ENCODE measurements at regions not wholly inside any gene's neighbourhood (a gene's known extent, or its start where the extent isn't known, plus 50 kb on each side); places are given as distances from the start of the nearest gene placed in this dataset.
"Not testable (repeated sequence)": the region's sequence is repeated elsewhere in the genome, so short reads cannot be mapped to it uniquely, and the experiment has no call there.

GRCh38 chr9:63912451-63912850, 1372.6 kb downstream of the FOXD4L5 start:
- H2AK5ac ChIP-seq (ENCODE audit: low read depth, low read length); H2AK9ac ChIP-seq (replicated peaks; ENCODE audit: low read depth, low read length, poor library complexity); H2BK120ac ChIP-seq (ENCODE audit: low read depth, low read length); H3K9ac ChIP-seq (ENCODE audit: low read depth, low read length); H3K27me3 ChIP-seq (ENCODE audit: control insufficient read depth, insufficient read depth, low read length); H3K79me1 ChIP-seq (ENCODE audit: low read depth in 1 of 2, low read length in 2 of 2); H3K14ac ChIP-seq (replicated peaks; ENCODE audit: low read depth, low read length); H3K9me3 ChIP-seq (ENCODE audit: control insufficient read depth, insufficient read depth, low read length); H2BK15ac ChIP-seq (ENCODE audit: low read depth, low read length); CTCF ChIA-PET; intact Hi-C loops (cut with micrococcal nuclease); H2BK20ac ChIP-seq (ENCODE audit: low read depth, low read length); H3K4me3 ChIP-seq (ENCODE audit: insufficient read depth, low read depth, low read length); H2BK5ac ChIP-seq (ENCODE audit: low read depth, low read length, poor library complexity, severe bottlenecking); DNase-seq; H3K4me2 ChIP-seq (ENCODE audit: low read depth, low read length); POLR2A ChIA-PET (ENCODE audit: unreplicated experiment); H4K91ac ChIP-seq (ENCODE audit: insufficient read depth, low read depth, low read length); H4K8ac ChIP-seq (ENCODE audit: low read depth in 2 of 2, low read length in 2 of 2); H4K5ac ChIP-seq (ENCODE audit: low read depth, low read length); H3K4me1 ChIP-seq (ENCODE audit: control insufficient read depth, insufficient read depth, low read length); H3K4ac ChIP-seq (ENCODE audit: low read depth, low read length); H3K9me1 ChIP-seq (ENCODE audit: insufficient read depth, low read length); ATAC-seq (ENCODE audit: low read depth); H3K27ac ChIP-seq (ENCODE audit: insufficient read depth, low read length); H4K20me1 ChIP-seq (ENCODE audit: insufficient read depth, low read length); H3K56ac ChIP-seq (ENCODE audit: extremely low read depth, insufficient read depth, low read length); dilution Hi-C loops (cut with HindIII; ENCODE audit: low sequenced_read_pairs, unreplicated experiment); H2AFZ ChIP-seq (replicated peaks; ENCODE audit: low read length, poor library complexity); H3K23ac ChIP-seq (ENCODE audit: low read depth, low read length); in situ Hi-C loops (cut with MboI; ENCODE audit: low sequenced_read_pairs); BruUV-seq (replicated peaks); H3K18ac ChIP-seq (ENCODE audit: low read depth, low read length); H3K36me3 ChIP-seq (ENCODE audit: control insufficient read depth, insufficient read depth, low read length): not testable (repeated sequence)
- WGBS, 2 experiments (ENCODE audit: extremely low coverage in 2 of 2, insufficient read length in 1 of 2) = no CpG with 5 or more reads among the region's 6 CpGs

- H3K27me3 ChIP-seq (ENCODE audit: control insufficient read depth, insufficient read depth, low read length); H4K20me1 ChIP-seq (ENCODE audit: insufficient read depth, low read length); H2AK9ac ChIP-seq (replicated peaks; ENCODE audit: low read depth, low read length, poor library complexity); H3K9me1 ChIP-seq (ENCODE audit: insufficient read depth, low read length); in situ Hi-C loops (cut with MboI; ENCODE audit: low sequenced_read_pairs); POLR2A ChIA-PET (ENCODE audit: unreplicated experiment); H2AK5ac ChIP-seq (ENCODE audit: low read depth, low read length); H4K91ac ChIP-seq (ENCODE audit: insufficient read depth, low read depth, low read length); BruUV-seq (replicated peaks); H3K9ac ChIP-seq (ENCODE audit: low read depth, low read length); H3K4me3 ChIP-seq (ENCODE audit: insufficient read depth, low read depth, low read length); H3K56ac ChIP-seq (ENCODE audit: extremely low read depth, insufficient read depth, low read length); DNase-seq; H3K4me1 ChIP-seq (ENCODE audit: control insufficient read depth, insufficient read depth, low read length); H2BK120ac ChIP-seq (ENCODE audit: low read depth, low read length); H3K14ac ChIP-seq (replicated peaks; ENCODE audit: low read depth, low read length); CTCF ChIA-PET; ATAC-seq (ENCODE audit: low read depth); H3K4ac ChIP-seq (ENCODE audit: low read depth, low read length); intact Hi-C loops (cut with micrococcal nuclease); H3K4me2 ChIP-seq (ENCODE audit: low read depth, low read length); H2BK5ac ChIP-seq (ENCODE audit: low read depth, low read length, poor library complexity, severe bottlenecking); H3K27ac ChIP-seq (ENCODE audit: insufficient read depth, low read length); H2BK20ac ChIP-seq (ENCODE audit: low read depth, low read length); H3K9me3 ChIP-seq (ENCODE audit: control insufficient read depth, insufficient read depth, low read length); H3K23ac ChIP-seq (ENCODE audit: low read depth, low read length); H3K18ac ChIP-seq (ENCODE audit: low read depth, low read length); H3K36me3 ChIP-seq (ENCODE audit: control insufficient read depth, insufficient read depth, low read length); H3K79me1 ChIP-seq (ENCODE audit: low read depth in 1 of 2, low read length in 2 of 2); H4K5ac ChIP-seq (ENCODE audit: low read depth, low read length); H4K8ac ChIP-seq (ENCODE audit: low read depth in 2 of 2, low read length in 2 of 2); dilution Hi-C loops (cut with HindIII; ENCODE audit: low sequenced_read_pairs, unreplicated experiment); H2BK15ac ChIP-seq (ENCODE audit: low read depth, low read length); H2AFZ ChIP-seq (replicated peaks; ENCODE audit: low read length, poor library complexity): not testable (repeated sequence)
- no CpG with 5 or more reads among the region's 3 CpGs for WGBS, 2 experiments (ENCODE audit: extremely low coverage in 2 of 2, insufficient read length in 1 of 2)
Measured at GRCh38 chr9:63909076-63909475, 1375.9 kb downstream of the FOXD4L5 start.
